Endothelial cell of umbilical vein (primary cell): ENCODE measurements at regions not wholly inside any gene's neighbourhood (a gene's known extent, or its start where the extent isn't known, plus 50 kb on each side); places are given as distances from the start of the nearest gene placed in this dataset.

Source experiments
- BruUV-seq: library from RNA; stranded (reverse); fragments of 400-500 nt; replicated peaks from 2 replicates; lab custom pipeline; 2021; lab: Mats Ljungman, UMichigan
- CTCF ChIA-PET: fragments of 300-600, 350-600 bp; sonication (Branson Sonifier 250); formaldehyde crosslinking; loops from one replicate; lab custom pipeline; 2021; ENCODE audit warnings: antibody characterized with exemption, inconsistent platforms; lab: Charles Lee
- POLR2A ChIA-PET: fragments of 300-600, 350-600 bp; sonication (Branson Sonifier 250); formaldehyde crosslinking; loops from one replicate; lab custom pipeline; 2021; ENCODE audit warnings: antibody characterized with exemption, inconsistent platforms; lab: Charles Lee
- DNase-seq: peaks from one replicate; pipeline ENCODE4 v3.0.0-alpha.2; 2011; ENCODE audit warnings: low read depth, low spot score
- FAIRE-seq: peaks from 2 replicates; lab custom pipeline; 2011; peaks lifted over from hg19 to GRCh38; lab: Jason Lieb, UNC
- H2AFZ ChIP-seq: 2 replicates; pipeline ENCODE4 v1.6.0; 2012; ENCODE audit warnings: low read depth, low read length, control low read depth, inconsistent platforms
- H3K27ac ChIP-seq: 2 replicates; pipeline ENCODE4 v1.5.1; 2011; ENCODE audit warnings: low read depth, mild to moderate bottlenecking, control low read depth, low read length, moderate library complexity; ENCODE audit not compliant: insufficient read depth
- H3K27me3 ChIP-seq, 2 experiments: 2 replicates each; pipeline versions ENCODE4 v1.6.0 to v1.6.1; 2011; ENCODE audit warnings: low read length in 2 of 2, mixed read lengths in 1 of 2; ENCODE audit not compliant: control insufficient read depth in 2 of 2, insufficient read depth in 2 of 2
- H3K36me3 ChIP-seq, 2 experiments: 2 replicates in 1 of 2; 3 replicates in 1 of 2; pipeline ENCODE4 v1.5.1; 2011; ENCODE audit warnings: low read length in 2 of 2, mild to moderate bottlenecking in 1 of 2, moderate library complexity in 1 of 2; ENCODE audit not compliant: control insufficient read depth in 2 of 2, insufficient read depth in 2 of 2; ENCODE audit errors: extremely low read depth in 1 of 2
- H3K4me1 ChIP-seq: 3 replicates; pipeline ENCODE4 v1.5.1; 2011; ENCODE audit warnings: mild to moderate bottlenecking, low read length; ENCODE audit not compliant: control insufficient read depth, insufficient read depth; ENCODE audit errors: extremely low read depth
- H3K4me2 ChIP-seq: 2 replicates; pipeline ENCODE4 v1.6.1; 2011; ENCODE audit warnings: low read length, control low read depth, mixed read lengths; ENCODE audit not compliant: insufficient read depth
- H3K4me3 ChIP-seq, 3 experiments: fragments of 200-600 bp in 1 of 3; sonication (generic), shearing (Covaris generic) in 1 of 3; replicated peaks in 1 of 3; 2 replicates each; pipeline ENCODE4 v1.5.1; 2011 to 2016; ENCODE audit warnings: control low read depth in 3 of 3, low read length in 3 of 3, mild to moderate bottlenecking in 2 of 3, inconsistent platforms in 1 of 3, low read depth in 1 of 3, moderate library complexity in 1 of 3; ENCODE audit not compliant: insufficient read depth in 1 of 3
- H3K79me2 ChIP-seq: 2 replicates; pipeline ENCODE4 v1.6.0; 2012; ENCODE audit warnings: low read length, inconsistent platforms; ENCODE audit not compliant: control insufficient read depth, insufficient read depth
- H3K9ac ChIP-seq: replicated peaks from 2 replicates; pipeline ENCODE3; 2011; ENCODE audit warnings: low read length, control low read depth; ENCODE audit not compliant: insufficient read depth; ENCODE audit errors: extremely low read depth
- H3K9me1 ChIP-seq: replicated peaks from 3 replicates; pipeline ENCODE4 v1.6.0; 2011; ENCODE audit warnings: mild to moderate bottlenecking, low read length; ENCODE audit not compliant: control insufficient read depth, insufficient read depth; ENCODE audit errors: extremely low read depth
- H3K9me3 ChIP-seq: replicated peaks from 2 replicates; pipeline ENCODE4 v1.5.1; 2012; ENCODE audit warnings: low read length, inconsistent platforms; ENCODE audit not compliant: control insufficient read depth, insufficient read depth
- H4K20me1 ChIP-seq: replicated peaks from 2 replicates; pipeline ENCODE3; 2011; ENCODE audit warnings: mild to moderate bottlenecking, low read length; ENCODE audit not compliant: control insufficient read depth, insufficient read depth; ENCODE audit errors: extremely low read depth
- CTCF ChIP-seq, 2 donors: IDR thresholded peaks; 1 replicate in 1 of 2; 2 replicates in 1 of 2; pipeline ENCODE4 v1.5.1; 2011; ENCODE audit warnings: low read length in 2 of 2, mild to moderate bottlenecking in 2 of 2, moderate library complexity in 2 of 2, control low read depth in 1 of 2, inconsistent platforms in 1 of 2, low read depth in 1 of 2; ENCODE audit not compliant: insufficient read depth in 1 of 2; ENCODE audit errors: extremely low read depth in 1 of 2
- EZH2 ChIP-seq: IDR thresholded peaks from 2 replicates; pipeline ENCODE4 v1.6.1; 2012; ENCODE audit warnings: borderline replicate concordance, low read depth, mild to moderate bottlenecking, moderate library complexity, low read length, inconsistent platforms; ENCODE audit not compliant: severe bottlenecking
- FOS ChIP-seq: IDR thresholded peaks from 2 replicates; pipeline ENCODE4 v1.6.1; 2011; ENCODE audit warnings: mild to moderate bottlenecking, low read length, moderate library complexity, borderline replicate concordance; ENCODE audit not compliant: insufficient read depth
- GATA2 ChIP-seq: IDR thresholded peaks from 2 replicates; pipeline ENCODE4 v1.7.0; 2011; ENCODE audit warnings: low read depth, mild to moderate bottlenecking, moderate library complexity, mixed read lengths, low read length; ENCODE audit not compliant: insufficient read length, insufficient read depth
- JUN ChIP-seq: IDR thresholded peaks from 2 replicates; pipeline ENCODE4 v1.6.1; 2011; ENCODE audit warnings: borderline replicate concordance, low read depth; ENCODE audit not compliant: insufficient read length, insufficient read depth
- MAX ChIP-seq: IDR thresholded peaks from 2 replicates; pipeline ENCODE4 v1.6.1; 2011; ENCODE audit not compliant: insufficient read depth, insufficient read length
- MYC ChIP-seq: IDR thresholded peaks from one replicate; pipeline ENCODE4 v1.6.1; 2011; ENCODE audit warnings: mild to moderate bottlenecking, low read depth, low read length
- POLR2A ChIP-seq: IDR thresholded peaks from 2 replicates; pipeline ENCODE4 v1.6.1; 2012; ENCODE audit warnings: low read depth, mild to moderate bottlenecking, control low read depth, low read length
- POLR2AphosphoS5 ChIP-seq: IDR thresholded peaks from 2 replicates; pipeline ENCODE4 v1.6.1; 2012; ENCODE audit warnings: low read depth, mild to moderate bottlenecking, control low read depth, low read length, moderate library complexity; ENCODE audit not compliant: insufficient read depth
- dilution Hi-C: fragments of 300-500 bp; cut with MboI; formaldehyde crosslinking; loops from one replicate; pipeline ENCODE4 v1.15.0; 2019; ENCODE audit warnings: low sequenced_read_pairs; ENCODE audit not compliant: extremely low pct_ligation_motif_present
- intact Hi-C: fragments of 100-400 bp; cut with micrococcal nuclease; formaldehyde crosslinking; loops from one replicate; pipeline ENCODE4 v1.10.0; 2022

- dilution Hi-C loops (no loop called here), intact Hi-C loops (no loop called here)
- H3K27ac ChIP-seq = no peak overlapping the region
- no peak overlapping the region for H3K4me3 ChIP-seq
- no peaks in the 10 kb centered on the region for H4K20me1 ChIP-seq
- H3K4me1 ChIP-seq = no peaks in the 10 kb centered on the region
- H3K9me3 ChIP-seq = no peaks in the 10 kb centered on the region
- H3K36me3 ChIP-seq = no peaks in the 10 kb centered on the region
- H2AFZ ChIP-seq = no peak overlapping the region
- TF ChIP-seq CTCF (IDR thresholded peaks at IDR 0.05; ENCODE audit: extremely low read depth in 1 of 2, insufficient read depth in 1 of 2, low read depth in 1 of 2, low read length in 2 of 2) (no peak), MYC (no peak), MAX (no peak), POLR2AphosphoS5 (no peak), FOS (no peak), EZH2 (no peak), POLR2A (no peak), GATA2 (no peak), JUN (no peak)
- H3K9me1 ChIP-seq = no peaks in the 10 kb centered on the region
- ChIA-PET CTCF (interaction anchor here (0.9 kb wide), 1 partner anchor 233 kb away, joined by 3 read pairs; no protein-coding TSS in a partner anchor), POLR2A (no interaction called here)
- DNase-seq (no peak), FAIRE-seq (no peak)
- H3K9ac ChIP-seq = no peak overlapping the region
- peaks cover 0 to 5% of the 10 kb centered on the region in 2 experiments for H3K27me3 ChIP-seq
- H3K79me2 ChIP-seq = no peaks in the 10 kb centered on the region
- no peak overlapping the region for H3K4me2 ChIP-seq
- BruUV-seq = no TSS peak
Observed at GRCh38 chr12:132386926-132387497, 57.6 kb upstream of the GALNT9 start.
